DMS53 treated with DMSO at 0.1 percent for 48 hours (cell line): ENCODE measurements at regions not wholly inside any gene's neighbourhood (a gene's known extent, or its start where the extent isn't known, plus 50 kb on each side); places are given as distances from the start of the nearest gene placed in this dataset.
"Not testable (repeated sequence)": the region's sequence is repeated elsewhere in the genome, so short reads cannot be mapped to it uniquely, and the experiment has no call there.

Experiments
- DNase-seq: peaks from one replicate; lab custom pipeline; 2025; ENCODE audit not compliant: unreplicated experiment; lab: John Stamatoyannopoulos, UW

- no peak for DNase-seq
These were observed 172.1 kb upstream of the RNPC3 start for GRCh38 chr1:103353391-103353790.

- no peak for DNase-seq
These were observed 177.4 kb upstream of the RNPC3 start for GRCh38 chr1:103348136-103348535.

- DNase-seq: no peak
These were observed 180.6 kb upstream of the RNPC3 start for GRCh38 chr1:103344930-103345329.

GRCh38 chr1:103341377-103341880, 184.1 kb upstream of the RNPC3 start:
- no peak for DNase-seq

- DNase-seq: no peak
These were observed 187.7 kb upstream of the RNPC3 start for GRCh38 chr1:103337779-103338178.

- no peak for DNase-seq
These were observed 189.1 kb upstream of the RNPC3 start for GRCh38 chr1:103336408-103336807.

- no peak for DNase-seq
These were observed 192.4 kb upstream of the RNPC3 start for GRCh38 chr1:103333141-103333540.

- no peak for DNase-seq
These were observed 198.3 kb upstream of the RNPC3 start for GRCh38 chr1:103327054-103327719.

GRCh38 chr1:103326595-103326994, 198.9 kb upstream of the RNPC3 start:
- DNase-seq: no peak

GRCh38 chr1:103309786-103310185, 201.5 kb upstream of the COL11A1 start:
- no peak for DNase-seq

- no peak for DNase-seq
These were observed 199.4 kb upstream of the COL11A1 start for GRCh38 chr1:103307751-103308150.

- no peak for DNase-seq
These were observed 175.7 kb upstream of the COL11A1 start for GRCh38 chr1:103283841-103284669.

GRCh38 chr1:103283371-103283770, 175.0 kb upstream of the COL11A1 start:
- DNase-seq: no peak

- no peak for DNase-seq
These were observed 167.4 kb upstream of the COL11A1 start for GRCh38 chr1:103275725-103276124.

- DNase-seq: no peak
These were observed 166.6 kb upstream of the COL11A1 start for GRCh38 chr1:103274886-103275285.

- DNase-seq: no peak
These were observed 164.8 kb upstream of the COL11A1 start for GRCh38 chr1:103273106-103273505.

GRCh38 chr1:103271471-103271870, 163.1 kb upstream of the COL11A1 start:
- not testable (repeated sequence) for DNase-seq

GRCh38 chr1:103267893-103268292, 159.6 kb upstream of the COL11A1 start:
- DNase-seq: no peak

- DNase-seq: no peak
These were observed 158.9 kb upstream of the COL11A1 start for GRCh38 chr1:103267266-103267665.

GRCh38 chr1:103266036-103266435, 157.7 kb upstream of the COL11A1 start:
- DNase-seq: no peak

- DNase-seq: no peak
These were observed 157.2 kb upstream of the COL11A1 start for GRCh38 chr1:103265551-103265950.

GRCh38 chr1:103259982-103260381, 151.7 kb upstream of the COL11A1 start:
- DNase-seq: no peak
